ENCODE measurements at regions not wholly inside any gene's neighbourhood (a gene's known extent, or its start where the extent isn't known, plus 50 kb on each side); places are given as distances from the start of the nearest gene placed in this dataset.
"Not testable (repeated sequence)": the region's sequence is repeated elsewhere in the genome, so short reads cannot be mapped to it uniquely, and the experiment has no call there.

- no peak for DNase-seq (ENCODE audit: low read depth)
Measured at GRCh38 chr13:28607187-28607955, 51.6 kb upstream of the POMP start.

- no peak for DNase-seq (ENCODE audit: low read depth)
Measured at GRCh38 chr13:28606466-28606865, 52.5 kb upstream of the POMP start.

- DNase-seq (ENCODE audit: low read depth), result not testable (repeated sequence)
Measured at GRCh38 chr13:28605147-28605546, 53.8 kb upstream of the POMP start.

GRCh38 chr13:28603043-28603664 lies 55.8 kb upstream of the POMP start:
- DNase-seq (ENCODE audit: low read depth), result no peak

- DNase-seq (ENCODE audit: low read depth), result no peak
Measured at GRCh38 chr13:28602580-28602979, 56.4 kb upstream of the POMP start.

- no peak for DNase-seq (ENCODE audit: low read depth)
Measured at GRCh38 chr13:28601581-28601980, 57.3 kb upstream of the POMP start.

- DNase-seq (ENCODE audit: low read depth), result no peak
Measured at GRCh38 chr13:28597641-28598040, 61.3 kb upstream of the POMP start.

GRCh38 chr13:28590461-28590860 lies 68.5 kb upstream of the POMP start:
- no peak for DNase-seq (ENCODE audit: low read depth)

GRCh38 chr13:28588296-28588695 lies 70.6 kb upstream of the POMP start:
- no peak for DNase-seq (ENCODE audit: low read depth)

- DNase-seq (ENCODE audit: low read depth), result no peak
Measured at GRCh38 chr13:28587174-28587540, 71.8 kb upstream of the POMP start.

GRCh38 chr13:28586439-28587173 lies 72.3 kb upstream of the POMP start:
- DNase-seq (ENCODE audit: low read depth), result no peak

GRCh38 chr13:28585561-28585960 lies 73.4 kb upstream of the POMP start:
- no peak for DNase-seq (ENCODE audit: low read depth)

- no peak for DNase-seq (ENCODE audit: low read depth)
Measured at GRCh38 chr13:28584873-28585381, 74.0 kb upstream of the POMP start.

- DNase-seq (ENCODE audit: low read depth), result no peak
Measured at GRCh38 chr13:28583651-28584091, 75.3 kb upstream of the POMP start.

GRCh38 chr13:28582892-28583240 lies 76.1 kb upstream of the POMP start:
- DNase-seq (ENCODE audit: low read depth), result no peak

- DNase-seq (ENCODE audit: low read depth), result no peak
Measured at GRCh38 chr13:28582225-28582891, 76.6 kb upstream of the POMP start.

GRCh38 chr13:28581451-28581850 lies 77.5 kb upstream of the POMP start:
- DNase-seq (ENCODE audit: low read depth), result no peak

GRCh38 chr13:28579736-28580135 lies 79.2 kb upstream of the POMP start:
- no peak for DNase-seq (ENCODE audit: low read depth)

GRCh38 chr13:28579322-28579721 lies 79.6 kb upstream of the POMP start:
- no peak for DNase-seq (ENCODE audit: low read depth)

GRCh38 chr13:28576067-28576466 lies 81.1 kb upstream of the FLT1 start:
- DNase-seq (ENCODE audit: low read depth), result no peak

- DNase-seq (ENCODE audit: low read depth), result no peak
Measured at GRCh38 chr13:28575200-28575599, 80.3 kb upstream of the FLT1 start.

- peak; percentile 31 for DNase-seq (ENCODE audit: low read depth)
Measured at GRCh38 chr13:28574617-28575142, 79.8 kb upstream of the FLT1 start.

All from CMK (cell line).